Adrenal gland (tissue), 5 donors: ENCODE measurements at regions not wholly inside any gene's neighbourhood (a gene's known extent, or its start where the extent isn't known, plus 50 kb on each side); places are given as distances from the start of the nearest gene placed in this dataset.

Experiments
- CTCF ChIP-seq, 6 experiments: fragments of 450-650 bp in 4 of 6; fragments of 200-600 bp in 2 of 6; sonication (generic) in 1 of 6; IDR thresholded peaks; 1 replicate in 5 of 6; 2 replicates in 1 of 6; pipeline versions ENCODE4 v1.5.1 to v1.8.0; 2016 to 2021; ENCODE audit warnings: antibody characterized with exemption in 6 of 6, mild to moderate bottlenecking in 2 of 6, moderate library complexity in 1 of 6
- POLR2A ChIP-seq, 2 donors: fragments of 450-650 bp; IDR thresholded peaks; one replicate each; pipeline ENCODE4 v1.6.1; 2017; ENCODE audit warnings: antibody characterized with exemption in 2 of 2, mild to moderate bottlenecking in 2 of 2, moderate library complexity in 1 of 2
- donor health status: DM: no; HTN: no; CAD: no.

GRCh38 chr16:6926341-6926740 lies 406.3 kb upstream of the RBFOX1 start:
- no peak for TF ChIP-seq CTCF (IDR thresholded peaks at IDR 0.05)
- TF ChIP-seq POLR2A (IDR thresholded peaks at IDR 0.05), result no peak
